GM19467 (cell line): ENCODE measurements at regions not wholly inside any gene's neighbourhood (a gene's known extent, or its start where the extent isn't known, plus 50 kb on each side); places are given as distances from the start of the nearest gene placed in this dataset.

Experiments
- ATAC-seq: cut with Tn5 transposase; IDR thresholded peaks from one replicate; pipeline ENCODE4 v1.9.1; 2021; ENCODE audit warnings: mild to moderate bottlenecking, moderate library complexity; ENCODE audit not compliant: unreplicated experiment

GRCh38 chr6:156652231-156652750 is 124.9 kb upstream of the ARID1B start:
- no peak for ATAC-seq

- ATAC-seq = no peak
Measured at GRCh38 chr6:156651486-156651885, 125.7 kb upstream of the ARID1B start.

- ATAC-seq = no peak
Measured at GRCh38 chr6:156650896-156651390, 126.2 kb upstream of the ARID1B start.

GRCh38 chr6:156648616-156649015 is 128.6 kb upstream of the ARID1B start:
- no peak for ATAC-seq

- ATAC-seq = no peak
Measured at GRCh38 chr6:156647991-156648390, 129.2 kb upstream of the ARID1B start.

GRCh38 chr6:156647140-156647784 is 129.9 kb upstream of the ARID1B start:
- ATAC-seq = no peak

GRCh38 chr6:156646496-156646895 is 130.7 kb upstream of the ARID1B start:
- no peak for ATAC-seq

- ATAC-seq = no peak
Measured at GRCh38 chr6:156645097-156645496, 132.1 kb upstream of the ARID1B start.

GRCh38 chr6:156639009-156639721 is 138.0 kb upstream of the ARID1B start:
- ATAC-seq = no peak

- no peak for ATAC-seq
Measured at GRCh38 chr6:156638581-156638980, 138.6 kb upstream of the ARID1B start.

- ATAC-seq = no peak
Measured at GRCh38 chr6:156634951-156635371, 142.2 kb upstream of the ARID1B start.

GRCh38 chr6:156634048-156634447 is 143.1 kb upstream of the ARID1B start:
- no peak for ATAC-seq

GRCh38 chr6:156633291-156633690 is 143.9 kb upstream of the ARID1B start:
- no peak for ATAC-seq

- ATAC-seq = no peak
Measured at GRCh38 chr6:156630613-156631302, 146.4 kb upstream of the ARID1B start.

GRCh38 chr6:156628805-156629204 is 148.4 kb upstream of the ARID1B start:
- no peak for ATAC-seq

- no peak for ATAC-seq
Measured at GRCh38 chr6:156627524-156627923, 149.7 kb upstream of the ARID1B start.

GRCh38 chr6:156622185-156622584 is 155.0 kb upstream of the ARID1B start:
- no peak for ATAC-seq

- no peak for ATAC-seq
Measured at GRCh38 chr6:156620331-156620730, 156.8 kb upstream of the ARID1B start.

- no peak for ATAC-seq
Measured at GRCh38 chr6:156618600-156619205, 158.5 kb upstream of the ARID1B start.

GRCh38 chr6:156617941-156618340 is 159.2 kb upstream of the ARID1B start:
- ATAC-seq = no peak

GRCh38 chr6:156617376-156617775 is 159.8 kb upstream of the ARID1B start:
- ATAC-seq = no peak
